HG03571 (cell line): ENCODE measurements at regions not wholly inside any gene's neighbourhood (a gene's known extent, or its start where the extent isn't known, plus 50 kb on each side); places are given as distances from the start of the nearest gene placed in this dataset.

Experiments
- ATAC-seq: cut with Tn5 transposase; IDR thresholded peaks from one replicate; pipeline ENCODE4 v1.9.1; 2021; ENCODE audit not compliant: unreplicated experiment

DNA sequence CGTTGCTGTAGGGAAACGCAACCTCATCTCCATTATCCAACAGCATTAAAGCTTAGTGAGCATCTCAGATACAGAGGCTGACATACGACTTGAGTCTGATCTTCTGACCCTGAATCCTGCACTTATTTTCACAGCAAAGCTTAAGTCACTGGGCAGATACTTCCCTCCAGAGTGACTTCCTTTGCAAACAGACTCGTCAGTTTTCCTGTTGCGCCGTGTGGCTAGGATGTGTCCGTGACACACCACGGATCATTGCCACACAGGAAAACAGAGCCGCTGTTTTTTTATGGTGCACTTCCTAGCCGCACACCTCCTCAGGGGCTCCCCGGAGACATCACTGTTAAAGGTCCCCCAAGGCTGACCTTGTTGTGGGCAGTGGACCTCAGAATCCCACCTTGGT is 94.9 kb upstream of the MKI67 start:
- no peak for ATAC-seq

DNA sequence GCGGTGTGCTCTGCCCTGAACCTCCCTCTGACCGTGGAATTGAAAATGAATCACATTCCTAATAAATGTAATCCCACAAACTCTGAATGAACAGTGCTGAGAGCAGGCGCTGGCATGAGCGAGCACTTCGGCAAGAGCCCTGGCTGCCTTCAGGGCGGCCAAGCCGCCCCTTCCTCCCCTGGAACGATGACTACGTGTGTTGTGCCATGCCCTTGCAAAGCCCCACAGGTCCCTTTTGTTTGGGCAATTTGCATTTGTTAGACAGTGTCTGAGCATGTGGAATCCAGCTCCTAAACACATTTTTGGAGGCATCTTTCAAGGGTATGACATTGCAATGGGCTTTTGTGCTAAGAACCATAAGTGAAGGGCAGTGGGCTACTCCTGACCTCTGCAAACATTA is 95.6 kb upstream of the MKI67 start:
- no peak for ATAC-seq

DNA sequence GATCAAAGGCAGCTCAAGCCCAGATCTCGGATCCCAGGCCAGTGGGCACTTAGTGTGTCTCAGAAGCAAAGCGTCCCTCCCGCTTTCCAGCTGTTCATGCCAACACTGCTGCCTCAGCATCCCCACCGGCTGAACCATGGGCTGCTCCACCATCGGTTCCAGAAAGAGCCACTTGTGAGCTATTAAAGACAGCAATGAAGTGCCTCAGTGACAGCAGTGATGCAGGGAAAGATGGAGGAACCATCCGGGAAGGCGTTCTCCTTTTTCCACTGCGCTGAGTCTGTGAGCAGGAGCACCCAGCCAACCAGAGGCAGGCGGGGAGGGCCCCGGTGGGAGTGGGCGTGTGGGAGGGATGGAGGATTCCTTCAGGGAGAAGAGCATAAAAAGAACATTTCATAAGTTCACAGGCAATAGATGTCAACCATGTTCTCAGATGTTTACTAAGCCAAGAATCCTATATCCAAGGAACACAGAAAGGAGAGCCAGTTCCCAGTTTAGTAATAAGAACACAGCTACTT is 96.2 kb upstream of the MKI67 start:
- ATAC-seq = no peak

DNA sequence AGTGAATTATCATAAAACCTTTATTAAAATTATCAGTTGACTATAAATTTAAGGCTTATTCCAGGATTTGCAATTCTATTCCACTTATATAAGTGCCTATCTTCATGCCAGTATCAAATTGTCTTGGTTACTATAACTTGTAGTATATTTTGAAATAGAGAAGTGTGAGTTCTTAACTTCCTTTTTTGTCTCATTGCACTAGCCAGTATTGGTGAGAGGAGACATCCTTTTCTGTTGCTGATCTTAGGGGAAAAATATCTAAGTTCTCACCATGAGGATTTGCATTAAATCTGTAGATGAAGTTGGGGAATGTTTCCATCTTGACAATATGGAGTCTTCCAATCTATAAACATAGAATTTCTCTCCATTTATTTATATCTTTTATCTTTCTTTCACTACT is 104.2 kb upstream of the MKI67 start:
- ATAC-seq = no peak

DNA sequence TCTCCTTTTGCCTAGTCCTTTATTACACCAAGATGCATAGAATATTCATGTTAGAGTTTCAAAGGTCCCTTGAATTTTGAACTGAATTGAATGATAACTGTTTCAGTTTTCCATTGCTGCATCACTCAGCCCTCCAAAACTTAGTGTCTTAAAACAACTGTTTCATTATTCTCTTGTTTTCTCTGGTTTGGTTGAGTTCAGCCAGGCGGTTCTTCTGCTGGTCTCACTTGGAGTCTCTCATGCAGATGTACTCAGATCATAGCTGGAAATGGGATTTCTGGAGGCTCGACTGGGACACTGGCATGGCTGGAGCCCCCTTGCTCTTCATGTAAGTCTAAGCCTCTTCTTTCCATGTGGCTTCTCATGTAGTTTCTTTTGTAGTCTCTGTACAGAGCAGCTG is 107.2 kb upstream of the MKI67 start:
- no peak for ATAC-seq

DNA sequence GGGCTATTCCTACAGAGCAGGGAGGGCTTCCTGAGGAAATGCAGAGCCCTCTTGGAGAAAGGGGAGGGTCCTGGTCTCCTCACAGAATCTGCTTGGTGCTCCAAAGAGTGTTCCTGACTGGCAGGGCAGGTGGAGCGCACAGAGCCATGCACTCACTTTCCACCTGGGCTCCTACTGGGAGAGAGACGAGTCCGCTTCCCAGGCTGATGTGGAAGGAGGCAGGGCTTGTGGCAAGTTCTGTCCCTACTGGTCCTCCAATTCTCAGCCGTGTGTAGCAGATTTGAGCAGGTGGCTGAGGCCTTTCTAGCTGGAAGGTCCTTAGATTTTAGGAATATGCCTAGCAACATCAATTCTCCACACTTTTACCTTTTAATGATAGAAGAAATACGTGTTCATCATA is 111.5 kb upstream of the MKI67 start:
- ATAC-seq = no peak

DNA sequence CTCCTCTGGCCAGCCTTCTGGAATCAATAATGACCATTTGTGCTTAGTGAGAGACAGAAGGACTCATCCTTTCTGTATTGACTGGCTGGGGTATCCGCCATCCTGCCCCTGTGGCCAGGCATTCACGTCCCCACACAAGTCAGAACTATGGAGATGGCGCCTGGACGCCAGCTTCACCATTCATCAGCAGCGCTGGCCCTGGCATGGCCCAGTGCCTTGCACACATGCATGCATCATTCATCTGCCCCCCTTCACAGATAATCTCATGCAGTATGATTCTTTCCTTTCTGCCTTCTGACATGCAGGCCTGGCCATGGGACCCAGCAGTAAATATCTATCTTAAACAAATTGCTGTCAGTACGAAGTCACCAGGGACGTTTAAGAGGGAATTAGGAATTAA is 114.8 kb upstream of the MKI67 start:
- no peak for ATAC-seq

DNA sequence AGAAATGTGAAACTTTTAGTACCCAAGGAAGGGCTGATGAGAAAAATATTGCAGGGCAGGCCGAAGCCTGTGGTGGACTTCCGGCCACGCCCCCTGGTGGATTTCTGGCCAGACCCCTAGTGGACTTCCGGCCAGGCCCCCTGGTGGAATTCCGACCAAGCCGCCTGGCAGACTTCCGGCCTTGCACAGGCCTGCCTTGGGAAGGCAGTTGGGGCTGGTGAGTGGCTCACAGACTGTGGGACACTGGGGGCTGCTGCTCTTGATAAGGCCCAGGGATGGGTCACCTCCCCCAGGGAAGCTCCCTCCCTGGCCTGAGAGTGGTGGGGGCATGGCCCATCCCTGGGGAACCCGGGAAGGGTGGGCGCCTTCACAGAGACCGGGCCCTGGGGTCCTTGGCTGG is 116.4 kb upstream of the MKI67 start:
- ATAC-seq = no peak

DNA sequence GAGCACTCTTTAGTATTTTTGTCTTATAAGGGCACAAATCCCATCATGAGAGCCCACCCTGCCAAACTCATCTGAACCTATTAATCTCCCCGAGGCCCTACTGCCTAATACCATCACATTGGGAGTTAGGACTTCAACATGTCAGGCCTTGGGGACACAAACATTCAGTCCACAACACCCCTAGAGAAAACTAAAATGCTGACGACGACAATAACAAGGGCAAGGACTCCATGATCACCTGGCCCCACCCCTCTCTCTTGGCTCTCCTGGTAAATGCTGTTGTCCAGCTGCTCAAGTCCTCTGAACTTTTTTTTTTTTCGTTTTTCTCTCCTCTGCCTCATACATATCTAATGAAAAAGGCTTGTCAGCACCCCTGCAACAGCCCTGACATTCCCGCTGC is 118.8 kb upstream of the MKI67 start:
- ATAC-seq = no peak

DNA sequence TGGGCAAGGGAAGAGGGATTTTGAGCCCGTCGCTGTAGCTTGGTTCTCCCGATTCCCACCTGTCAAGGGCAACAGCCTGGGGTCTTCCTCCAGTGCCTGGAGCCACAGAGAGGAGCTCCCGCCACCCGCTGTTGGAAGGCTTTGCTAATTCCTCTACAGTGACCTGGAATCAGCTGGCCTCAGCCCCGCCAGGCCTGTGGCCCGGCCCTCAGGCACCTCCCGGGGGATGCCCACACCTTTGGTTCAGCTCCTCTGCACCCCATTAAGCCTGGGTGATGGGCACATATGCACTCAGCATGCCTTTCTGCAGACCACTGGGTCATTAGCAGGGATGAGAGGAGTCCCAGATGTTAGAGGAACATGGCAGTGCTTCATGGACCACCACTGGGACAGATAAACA is 121.4 kb upstream of the MKI67 start:
- no peak for ATAC-seq

DNA sequence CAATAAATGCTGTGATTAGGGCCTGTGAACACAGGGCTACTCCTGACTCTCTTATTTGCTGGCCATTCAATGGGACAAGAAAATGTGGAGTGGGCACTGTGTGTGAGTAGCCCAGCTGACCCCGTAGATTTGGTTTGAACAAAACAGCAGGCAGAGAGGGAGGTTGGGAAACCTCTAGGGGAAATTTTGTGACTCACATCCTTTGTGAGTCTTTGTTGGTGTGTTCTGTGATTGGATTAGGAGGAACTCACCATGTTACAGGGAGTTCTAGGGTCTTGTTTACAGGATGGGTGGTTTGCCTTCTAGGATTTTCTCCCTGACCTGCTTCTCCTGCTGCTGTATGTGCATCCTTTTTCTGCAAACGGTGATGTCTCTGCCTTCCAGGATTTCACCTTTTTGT is 128.3 kb upstream of the MKI67 start:
- ATAC-seq = no peak

DNA sequence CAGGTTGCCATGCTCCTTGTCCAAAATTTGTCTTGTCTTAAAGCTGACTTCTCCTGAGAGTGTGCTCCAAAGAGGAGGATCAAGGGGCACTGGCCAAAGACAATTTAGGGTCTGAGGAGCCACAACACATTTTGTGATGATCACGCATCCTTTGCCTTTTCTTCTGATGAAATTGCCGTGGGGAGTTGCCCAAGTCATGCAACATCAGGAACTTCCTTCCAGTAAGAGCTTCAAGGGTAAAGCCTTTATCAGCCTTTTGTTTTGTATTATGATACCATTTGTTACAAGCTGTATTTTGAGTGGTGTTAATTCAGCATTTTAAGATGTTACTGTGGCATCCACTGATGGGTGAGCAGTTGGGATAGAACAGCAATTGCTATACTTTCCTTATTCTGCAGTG is 131.2 kb upstream of the MKI67 start:
- ATAC-seq = no peak

DNA sequence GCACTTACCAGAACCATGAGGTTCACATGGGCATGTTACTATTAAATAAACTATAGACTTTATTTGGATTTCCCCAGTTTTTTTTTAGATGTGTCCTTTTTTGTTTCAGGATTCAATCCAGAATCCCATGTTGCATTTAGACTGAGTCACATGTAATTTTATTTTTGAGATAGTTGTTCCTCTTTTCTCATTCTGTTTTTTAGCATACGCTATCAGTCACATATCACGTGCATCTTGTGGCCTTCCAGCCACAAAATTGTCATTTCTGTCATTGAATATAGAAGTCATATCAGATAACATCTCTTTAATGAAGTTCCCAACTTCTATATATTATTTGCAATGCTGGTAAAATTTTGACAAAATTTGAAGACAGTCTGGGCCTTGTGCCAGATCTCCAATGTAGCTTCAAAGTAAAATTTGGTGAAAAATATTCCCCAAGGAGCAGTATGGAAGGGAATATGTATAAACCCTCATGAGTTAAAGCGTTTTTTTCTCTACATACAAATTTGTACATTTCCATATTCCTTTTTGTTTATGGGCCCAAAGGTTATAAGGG is 132.3 kb upstream of the MKI67 start:
- ATAC-seq = no peak

DNA sequence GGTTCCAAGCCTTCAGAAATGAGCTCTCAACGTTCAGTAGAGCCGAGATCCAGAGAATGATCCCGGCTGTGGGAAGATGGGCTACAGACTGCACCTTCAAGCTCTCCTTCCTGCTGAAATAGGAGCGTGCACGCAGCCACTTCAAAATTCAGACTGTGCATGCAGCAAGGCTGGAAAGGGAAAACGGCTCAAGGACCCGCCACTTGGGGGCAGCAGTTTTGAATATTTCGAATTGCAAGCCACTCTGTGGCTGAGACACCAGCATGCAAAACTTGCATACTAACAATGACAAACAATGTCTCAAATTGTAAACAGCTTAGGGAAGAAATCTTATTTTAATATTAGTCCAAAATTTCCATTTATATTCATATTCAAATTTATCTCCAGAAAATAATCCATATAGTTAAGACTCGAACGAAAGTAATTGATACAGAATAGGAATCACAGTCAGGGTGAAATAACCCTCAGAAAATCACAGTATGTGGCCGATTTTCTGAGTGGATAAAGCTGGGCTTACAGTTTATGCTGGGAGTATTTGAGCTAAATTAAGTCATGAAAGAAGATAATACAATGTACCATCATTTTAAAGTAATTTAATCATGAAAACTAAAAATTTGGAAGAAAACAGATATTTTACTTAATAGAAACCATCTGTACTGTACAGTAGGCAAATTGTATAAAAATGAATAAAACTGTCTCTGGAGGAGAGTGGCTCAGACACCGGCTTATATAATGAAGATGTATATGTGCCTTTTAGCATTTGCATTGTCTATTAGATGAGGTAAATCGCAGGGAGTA is 137.9 kb upstream of the MKI67 start:
- ATAC-seq = no peak

DNA sequence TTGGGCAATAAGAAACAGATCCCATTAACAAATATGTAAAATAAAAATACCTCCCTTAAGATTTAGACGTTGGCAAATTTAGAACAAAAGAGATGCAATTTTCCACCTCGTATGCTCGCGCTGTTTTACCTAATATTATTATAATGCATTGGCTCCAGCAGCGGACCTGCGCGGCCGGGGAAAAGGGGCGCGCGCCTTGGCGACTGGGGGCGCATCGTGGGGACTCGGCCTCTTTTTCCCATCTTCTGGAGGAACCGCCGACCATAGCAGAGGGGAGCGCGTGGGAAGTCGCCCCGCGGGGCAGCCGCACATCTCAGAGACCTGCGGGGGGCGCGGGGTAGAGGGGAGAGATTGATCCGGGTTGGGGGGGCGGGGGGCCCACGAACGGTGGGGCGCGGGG is 139.4 kb upstream of the MKI67 start:
- no peak for ATAC-seq

DNA sequence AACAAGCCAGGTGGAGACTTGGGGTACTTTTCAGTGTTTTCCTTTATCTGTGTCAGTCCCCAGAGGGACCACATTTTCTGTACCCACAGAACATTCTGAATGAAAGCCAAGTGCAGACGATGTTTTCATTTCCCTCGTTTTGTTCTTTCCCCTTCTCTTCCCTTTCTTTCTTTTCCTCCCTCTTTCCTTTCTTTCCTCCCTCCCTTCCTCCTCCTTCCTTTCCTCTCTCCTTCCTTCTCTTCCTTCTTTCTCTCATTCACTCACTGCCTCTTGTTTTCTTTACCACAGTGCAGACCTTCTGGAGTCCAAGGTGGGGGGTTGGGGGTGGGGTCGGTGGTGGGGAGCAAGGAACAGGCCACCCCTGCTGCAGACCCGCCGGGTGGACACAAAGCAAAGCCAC is 141.4 kb upstream of the MKI67 start:
- no peak for ATAC-seq

DNA sequence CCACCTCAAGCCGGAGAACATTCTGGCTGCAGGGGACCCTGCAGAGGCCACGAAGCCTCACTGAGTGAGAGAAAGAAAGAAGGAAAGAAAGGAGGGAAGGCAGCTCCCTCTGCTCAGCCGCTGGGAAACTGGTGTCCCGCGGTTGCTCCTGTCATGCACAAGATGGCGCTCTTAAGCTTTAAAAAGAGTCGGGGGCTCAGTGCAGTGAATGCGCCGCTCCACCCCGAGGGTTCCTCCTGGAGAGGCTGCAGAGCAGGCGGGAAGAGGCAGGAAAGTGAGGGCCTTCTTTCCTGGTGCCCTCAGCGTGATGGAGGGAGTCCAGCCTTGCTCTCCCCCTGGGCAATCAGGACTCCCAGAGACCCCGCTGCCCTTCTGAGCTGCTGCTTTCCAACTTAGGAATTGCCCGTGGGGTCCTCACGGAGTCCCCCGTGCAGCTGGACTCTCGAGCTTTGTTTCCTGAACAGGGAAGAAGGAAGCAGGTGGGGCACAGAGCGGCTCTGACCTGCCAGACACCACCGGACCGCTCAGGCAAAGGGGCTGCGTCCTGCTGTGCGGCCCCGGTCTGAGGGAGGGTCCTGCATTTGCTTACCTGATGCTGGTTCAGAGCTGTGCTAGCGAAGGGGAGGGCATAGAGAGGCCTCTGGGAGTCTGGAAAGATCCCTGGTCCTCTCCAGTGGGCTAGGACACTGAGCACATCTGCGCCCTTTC is 141.9 kb upstream of the MKI67 start:
- no peak for ATAC-seq

DNA sequence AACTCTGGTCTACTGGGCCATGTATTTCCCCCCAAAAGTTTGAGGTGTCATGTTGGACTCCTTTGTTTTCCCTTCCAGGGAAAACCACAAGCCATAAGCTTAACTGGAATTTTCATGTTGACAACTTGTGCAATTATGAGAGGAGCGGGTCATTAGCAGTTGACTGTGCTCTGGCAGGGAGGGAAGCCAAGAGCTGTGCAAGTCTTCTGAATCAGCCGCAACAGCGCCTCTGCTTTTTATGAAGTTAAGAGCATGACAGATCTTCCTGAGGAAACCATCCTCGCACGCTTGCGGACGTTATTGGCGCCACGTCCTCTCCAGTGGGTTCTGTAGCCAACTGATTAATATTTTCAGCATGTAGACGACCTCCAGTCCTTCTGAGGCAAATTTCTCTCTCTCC is 148.7 kb upstream of the MKI67 start:
- no peak for ATAC-seq

DNA sequence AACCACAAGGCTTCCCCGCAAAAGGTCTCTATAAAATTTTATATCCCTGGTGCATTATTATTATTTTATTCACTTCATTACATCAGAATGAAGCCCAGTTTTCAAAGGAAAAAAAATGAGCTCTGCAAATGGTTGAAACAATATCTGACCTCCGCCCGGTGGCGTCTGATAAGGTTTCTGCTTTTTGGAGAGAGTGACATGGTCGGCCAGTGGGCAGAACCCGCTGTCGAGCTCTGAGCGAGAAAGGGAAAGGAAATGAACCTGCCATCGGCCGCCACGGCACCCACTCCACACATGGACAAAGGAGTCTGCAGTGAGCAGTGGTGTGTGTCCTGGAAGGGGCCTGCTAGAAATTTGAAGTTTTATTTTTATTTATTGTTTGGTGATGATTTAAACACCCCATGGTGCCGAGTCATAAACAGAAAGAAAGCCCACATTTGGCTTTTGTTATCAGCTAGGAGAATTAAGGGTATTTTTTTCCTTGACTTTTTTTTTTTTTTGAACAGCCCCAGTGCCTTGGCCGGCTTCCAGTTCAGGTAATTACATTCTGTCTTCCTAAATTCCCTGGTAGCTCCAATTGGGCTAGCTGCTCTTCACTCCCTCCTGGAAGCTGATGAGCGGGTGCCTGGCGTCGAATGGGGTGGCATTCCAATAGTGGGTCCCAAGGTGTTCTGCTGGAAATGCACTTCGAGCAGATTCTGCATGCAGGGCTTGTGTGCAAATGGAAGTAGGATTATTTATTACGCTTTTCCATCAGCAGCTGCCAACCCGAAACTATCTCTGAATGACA is 149.4 kb upstream of the MKI67 start:
- ATAC-seq = no peak

DNA sequence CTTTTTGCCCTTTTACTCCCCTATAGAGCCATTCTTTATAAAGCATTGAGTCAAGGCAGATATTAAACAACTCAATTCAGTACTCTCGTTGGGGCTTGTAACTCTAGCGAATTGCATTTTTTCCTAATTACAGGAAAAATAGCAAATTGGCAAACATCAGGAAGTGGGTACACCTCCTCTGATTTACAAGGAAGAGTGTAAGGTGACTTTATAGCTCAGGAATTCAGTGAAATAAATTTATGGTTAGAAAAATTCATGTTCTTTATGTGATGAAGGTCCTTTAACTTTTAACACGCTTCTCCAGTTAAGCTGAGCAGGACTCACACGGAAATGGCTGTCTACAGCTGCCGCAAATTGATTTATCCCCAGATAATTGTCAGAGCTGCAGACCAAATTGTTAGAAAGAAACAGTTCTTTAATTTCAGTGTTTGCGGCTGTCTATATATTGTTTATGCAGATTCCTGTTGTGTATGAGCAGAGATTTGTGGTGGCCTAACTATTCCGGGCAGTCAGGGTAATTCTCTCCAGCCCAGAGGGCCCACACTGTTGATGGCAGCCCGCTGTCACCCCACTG is 151.1 kb upstream of the MKI67 start:
- no peak for ATAC-seq

DNA sequence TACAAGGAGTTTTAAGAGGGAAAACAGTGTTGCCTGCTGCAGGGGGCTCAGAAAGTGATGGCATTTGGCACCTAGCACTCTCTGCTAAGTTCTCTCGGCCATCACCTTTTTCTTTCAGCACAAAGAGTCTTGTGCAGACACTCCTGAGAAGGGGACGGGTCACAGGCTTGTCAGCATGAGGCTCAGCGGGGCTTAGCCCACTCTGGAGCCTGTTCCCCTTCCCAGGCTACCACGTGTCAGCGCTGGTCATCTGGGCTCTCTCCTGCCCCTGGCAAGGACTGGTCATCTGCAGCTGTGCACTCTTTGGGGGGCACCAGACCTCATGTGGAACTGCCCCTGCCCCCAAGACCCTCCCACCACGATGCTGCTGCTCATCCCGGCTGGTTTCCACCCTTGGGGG is 152.1 kb upstream of the MKI67 start:
- no peak for ATAC-seq
